PC-9 (cell line): ENCODE measurements at regions not wholly inside any gene's neighbourhood (a gene's known extent, or its start where the extent isn't known, plus 50 kb on each side); places are given as distances from the start of the nearest gene placed in this dataset.

Experiments
- BruUV-seq: library from RNA; stranded (reverse); fragments of 400-500 nt; replicated peaks from 2 replicates; lab custom pipeline; 2021; lab: Mats Ljungman, UMichigan
- CTCF ChIA-PET: fragments of 300-600 bp; sonication (Branson Sonifier 250); formaldehyde crosslinking; loops from one replicate; lab custom pipeline; 2022; ENCODE audit warnings: antibody characterized with exemption; lab: Charles Lee
- POLR2A ChIA-PET: fragments of 300-600 bp; sonication (Branson Sonifier 250); formaldehyde crosslinking; loops from one replicate; lab custom pipeline; 2022; ENCODE audit warnings: antibody characterized with exemption; ENCODE audit not compliant: unreplicated experiment; lab: Charles Lee
- DNase-seq, 2 experiments: peaks; one replicate each; pipeline versions ENCODE4 v3.0.0 to v3.0.0-alpha.2; 2015 to 2022; ENCODE audit warnings: mixed read lengths in 1 of 2
- H2AFZ ChIP-seq: fragments of 200-600 bp; sonication (generic); 2 replicates; pipeline ENCODE4 v1.8.1; 2017; ENCODE audit warnings: antibody characterized with exemption
- H3F3A ChIP-seq: fragments of 200-600 bp; sonication (generic); 2 replicates; pipeline ENCODE4 v1.8.1; 2017; ENCODE audit warnings: antibody characterized with exemption, mild to moderate bottlenecking, low read depth; ENCODE audit not compliant: insufficient read depth
- H3K27ac ChIP-seq: fragments of 200-600 bp; sonication (generic); 2 replicates; pipeline ENCODE4 v1.6.1; 2016; ENCODE audit warnings: mixed run types
- H3K27me3 ChIP-seq: fragments of 200-600 bp; sonication (generic); 2 replicates; pipeline ENCODE4 v1.6.1; 2016; ENCODE audit warnings: low read depth, mixed run types; ENCODE audit not compliant: insufficient read depth
- H3K36me3 ChIP-seq: fragments of 200-600 bp; sonication (generic); 2 replicates; pipeline ENCODE4 v1.6.1; 2016; ENCODE audit warnings: low read depth, mixed run types
- H3K4me1 ChIP-seq: fragments of 200-600 bp; sonication (generic); replicated peaks from 2 replicates; pipeline ENCODE4 v1.6.1; 2016; ENCODE audit warnings: mixed run types; ENCODE audit not compliant: insufficient read depth
- H3K4me2 ChIP-seq: fragments of 200-600 bp; sonication (generic); 2 replicates; pipeline ENCODE4 v1.6.1; 2017; ENCODE audit warnings: mixed run types
- H3K4me3 ChIP-seq: fragments of 200-600 bp; sonication (generic); 2 replicates; pipeline ENCODE4 v1.6.1; 2016; ENCODE audit warnings: mixed run types
- H3K79me2 ChIP-seq: fragments of 200-600 bp; sonication (generic); 2 replicates; pipeline ENCODE4 v1.6.1; 2017; ENCODE audit warnings: low read depth, mixed run types
- H3K9me2 ChIP-seq: fragments of 200-600 bp; sonication (generic); 2 replicates; pipeline ENCODE4 v1.8.1; 2017; ENCODE audit warnings: mild to moderate bottlenecking; ENCODE audit not compliant: insufficient read depth
- H3K9me3 ChIP-seq: fragments of 200-600 bp; sonication (generic); 2 replicates; pipeline ENCODE4 v1.8.1; 2016; ENCODE audit warnings: low read depth; ENCODE audit not compliant: insufficient read depth
- H4K20me1 ChIP-seq: fragments of 200-600 bp; sonication (generic); 2 replicates; pipeline ENCODE4 v1.8.1; 2017; ENCODE audit not compliant: insufficient read depth
- EZH2 ChIP-seq: fragments of 200-600 bp; sonication (generic); IDR thresholded peaks from 2 replicates; pipeline ENCODE4 v1.8.0; 2017; ENCODE audit warnings: antibody characterized with exemption, low read depth
- intact Hi-C: fragments of 100-400 bp; cut with micrococcal nuclease; formaldehyde crosslinking; loops from one replicate; pipeline ENCODE4 v1.10.0; 2022; ENCODE audit not compliant: unreplicated experiment
- TF ChIP-seq, protein P1 (sequence below): fragments of 200-600 bp; sonication (generic); conservative IDR thresholded peaks from 2 replicates; pipeline ENCODE4 v1.6.1; 2017; ENCODE audit warnings: mixed run types, antibody characterized with exemption, mild to moderate bottlenecking, moderate library complexity

- TF ChIP-seq EZH2: no peak
- TF ChIP-seq, protein P1, sequence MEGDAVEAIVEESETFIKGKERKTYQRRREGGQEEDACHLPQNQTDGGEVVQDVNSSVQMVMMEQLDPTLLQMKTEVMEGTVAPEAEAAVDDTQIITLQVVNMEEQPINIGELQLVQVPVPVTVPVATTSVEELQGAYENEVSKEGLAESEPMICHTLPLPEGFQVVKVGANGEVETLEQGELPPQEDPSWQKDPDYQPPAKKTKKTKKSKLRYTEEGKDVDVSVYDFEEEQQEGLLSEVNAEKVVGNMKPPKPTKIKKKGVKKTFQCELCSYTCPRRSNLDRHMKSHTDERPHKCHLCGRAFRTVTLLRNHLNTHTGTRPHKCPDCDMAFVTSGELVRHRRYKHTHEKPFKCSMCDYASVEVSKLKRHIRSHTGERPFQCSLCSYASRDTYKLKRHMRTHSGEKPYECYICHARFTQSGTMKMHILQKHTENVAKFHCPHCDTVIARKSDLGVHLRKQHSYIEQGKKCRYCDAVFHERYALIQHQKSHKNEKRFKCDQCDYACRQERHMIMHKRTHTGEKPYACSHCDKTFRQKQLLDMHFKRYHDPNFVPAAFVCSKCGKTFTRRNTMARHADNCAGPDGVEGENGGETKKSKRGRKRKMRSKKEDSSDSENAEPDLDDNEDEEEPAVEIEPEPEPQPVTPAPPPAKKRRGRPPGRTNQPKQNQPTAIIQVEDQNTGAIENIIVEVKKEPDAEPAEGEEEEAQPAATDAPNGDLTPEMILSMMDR: no peak
- Histone ChIP-seq H3K27me3 (no peaks in the 10 kb centered on the region), H3K9me3 (peaks cover 4% of the 10 kb centered on the region), H3K36me3 (no peaks in the 10 kb centered on the region), H3K4me2 (no peak overlapping the region), H3F3A (peaks cover 16% of the 10 kb centered on the region), H4K20me1 (no peaks in the 10 kb centered on the region), H3K9me2 (no peaks in the 10 kb centered on the region), H3K4me1 (peaks cover 21% of the 10 kb centered on the region), H3K27ac (no peak overlapping the region), H3K79me2 (no peaks in the 10 kb centered on the region), H2AFZ (no peak overlapping the region), H3K4me3 (no peak overlapping the region)
- no TSS peak for BruUV-seq
- POLR2A ChIA-PET: no interaction called here
- intact Hi-C loops: no loop called here
- CTCF ChIA-PET: no interaction called here
- no peak for DNase-seq
Measured at GRCh38 chr12:105956662-105957457, 181.9 kb downstream of the NUAK1 start.

DNA sequence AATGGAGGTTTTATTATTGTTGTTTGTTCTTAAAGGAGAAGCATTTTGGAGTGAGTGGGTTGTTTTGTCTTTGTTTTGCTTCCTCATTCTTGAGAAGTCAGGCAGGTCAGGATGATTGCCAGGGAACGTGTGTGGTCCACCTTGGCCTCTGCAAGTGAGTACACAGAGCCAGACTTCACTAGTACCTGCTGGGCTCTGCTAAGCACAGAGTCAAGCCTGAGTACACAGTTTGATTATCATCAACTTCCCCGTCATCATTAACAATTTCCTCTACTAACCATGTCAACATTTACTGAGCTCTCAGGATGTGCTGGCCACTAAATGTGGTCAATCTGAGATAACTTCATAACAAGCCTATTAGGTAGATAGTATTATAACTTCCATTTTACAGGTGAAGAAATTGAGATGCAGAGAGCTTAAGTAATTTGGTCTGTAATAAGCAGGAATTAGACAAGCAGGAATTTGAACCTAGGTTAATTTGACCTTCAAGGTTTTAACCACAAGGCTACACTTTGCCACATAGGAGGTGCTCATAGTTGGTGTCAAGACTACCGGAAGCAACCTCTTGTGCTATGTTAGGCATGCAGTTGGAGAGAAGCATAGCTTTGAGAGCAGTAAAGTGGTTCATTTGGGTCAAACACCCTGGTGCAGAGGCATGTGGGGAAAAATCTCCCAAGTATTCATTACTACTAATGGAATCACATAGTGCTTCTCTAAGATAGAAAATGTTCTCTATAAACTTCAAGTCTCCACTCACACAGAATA, 178.3 kb downstream of the NUAK1 start:
- H2AFZ ChIP-seq: 0 out of 2 replicates have a peak overlapping the region, but pooled peaks have one; percentile 15
- no peak overlapping the region for H3K4me3 ChIP-seq
- H3K4me1 ChIP-seq: peaks cover 21% of the 10 kb centered on the region
- intact Hi-C loops: no loop called here
- no peaks in the 10 kb centered on the region for H3K79me2 ChIP-seq
- 0 out of 2 replicates have a peak overlapping the region, but pooled peaks have one; percentile 11 for H3K27ac ChIP-seq
- no TSS peak for BruUV-seq
- H3K27me3 ChIP-seq: no peaks in the 10 kb centered on the region
- ChIA-PET CTCF (no interaction called here), POLR2A (interaction anchor here (0.7 kb wide), 1 partner anchor 36 kb away, joined by 3 read pairs; no protein-coding TSS in a partner anchor)
- no peaks in the 10 kb centered on the region for H4K20me1 ChIP-seq
- H3K9me2 ChIP-seq: no peaks in the 10 kb centered on the region
- no peak for TF ChIP-seq EZH2
- TF ChIP-seq, protein P1: no peak
- H3F3A ChIP-seq: peaks cover 16% of the 10 kb centered on the region
- no peaks in the 10 kb centered on the region for H3K36me3 ChIP-seq
- H3K4me2 ChIP-seq: peak overlapping the region; percentile 6; the same call in 1 of the 2 replicates
- peaks cover 4% of the 10 kb centered on the region for H3K9me3 ChIP-seq
- peak; percentile 5 to 90 for DNase-seq

DNA sequence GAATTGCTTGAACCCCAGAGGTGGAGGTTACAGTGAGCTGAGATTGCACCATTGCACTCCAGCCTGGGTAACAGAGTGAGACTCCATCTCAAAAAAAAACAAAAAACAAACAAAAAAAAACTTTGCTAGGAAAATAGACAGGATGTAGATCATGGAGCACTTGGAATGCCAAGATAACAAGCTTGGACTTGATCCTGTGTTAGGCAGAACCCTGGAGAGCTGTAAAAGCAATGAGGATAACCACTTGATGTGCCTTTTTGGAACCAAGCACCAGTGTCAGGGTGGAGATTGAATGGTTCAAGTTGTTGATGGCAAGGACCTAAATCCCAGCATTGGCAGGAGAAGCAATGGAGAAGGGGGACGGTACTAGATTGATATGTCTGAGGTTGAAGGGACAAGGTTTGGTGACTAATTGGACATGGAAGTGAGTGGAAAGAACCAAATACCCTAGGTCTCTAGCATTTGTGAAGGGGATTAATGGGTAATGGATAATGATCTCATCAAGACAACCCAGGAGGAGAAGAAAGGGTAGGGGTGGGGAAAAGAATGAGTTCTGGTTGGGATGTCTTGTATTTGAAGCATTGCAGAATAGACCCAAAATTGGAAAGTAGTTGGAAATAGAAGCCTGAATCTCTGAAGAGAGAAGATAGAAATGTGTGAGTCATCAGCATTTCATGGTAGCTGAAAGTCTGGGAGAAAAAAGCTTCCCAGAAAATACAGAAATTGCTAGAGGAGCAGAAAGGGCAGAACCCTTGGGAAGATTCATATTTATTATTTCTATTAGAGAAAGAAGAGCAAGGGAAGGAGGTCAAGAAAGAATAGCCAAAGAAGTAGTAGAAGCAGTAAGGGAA, 176.7 kb downstream of the NUAK1 start:
- H3K4me2 ChIP-seq: no peak overlapping the region
- intact Hi-C loops: no loop called here
- H3K4me1 ChIP-seq: peaks cover 21% of the 10 kb centered on the region
- H3K79me2 ChIP-seq: no peaks in the 10 kb centered on the region
- no peak overlapping the region for H3K4me3 ChIP-seq
- no peak for DNase-seq
- H3K9me2 ChIP-seq: no peaks in the 10 kb centered on the region
- no peaks in the 10 kb centered on the region for H3K27me3 ChIP-seq
- peaks cover 16% of the 10 kb centered on the region for H3F3A ChIP-seq
- BruUV-seq: no TSS peak
- H2AFZ ChIP-seq: no peak overlapping the region
- ChIA-PET CTCF (no interaction called here), POLR2A (no interaction called here)
- H3K27ac ChIP-seq: no peak overlapping the region
- H3K36me3 ChIP-seq: no peaks in the 10 kb centered on the region
- peaks cover 4% of the 10 kb centered on the region for H3K9me3 ChIP-seq
- no peak for TF ChIP-seq EZH2
- TF ChIP-seq, protein P1: no peak
- no peaks in the 10 kb centered on the region for H4K20me1 ChIP-seq
